ENCODE measurements at regions not wholly inside any gene's neighbourhood (a gene's known extent, or its start where the extent isn't known, plus 50 kb on each side); places are given as distances from the start of the nearest gene placed in this dataset.

DNA sequence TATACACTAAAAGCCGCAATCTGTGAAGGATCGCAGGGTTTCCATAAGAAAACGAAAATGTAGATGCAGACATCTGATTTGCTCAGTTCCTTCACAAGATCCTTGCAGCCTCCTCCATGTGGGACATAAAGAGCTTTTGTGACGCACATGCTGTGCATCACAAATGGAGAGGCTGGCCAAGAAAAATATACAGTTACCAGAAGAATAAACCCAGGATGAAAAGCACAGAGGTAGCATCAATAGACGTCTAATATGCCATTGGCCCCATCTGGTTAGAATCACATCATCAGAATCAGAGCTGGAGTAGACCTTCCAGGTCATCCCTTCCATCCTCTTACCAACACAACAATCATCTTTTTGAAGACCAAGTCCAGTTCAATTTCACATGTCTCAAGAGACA lies 517.4 kb downstream of the RAB28 start:
- DNase-seq (ENCODE audit: low read depth), result no peak
- H3K4me3 ChIP-seq (ENCODE audit: control insufficient read depth, low read depth, low read length), result no peak overlapping the region
- TF ChIP-seq, protein P1, sequence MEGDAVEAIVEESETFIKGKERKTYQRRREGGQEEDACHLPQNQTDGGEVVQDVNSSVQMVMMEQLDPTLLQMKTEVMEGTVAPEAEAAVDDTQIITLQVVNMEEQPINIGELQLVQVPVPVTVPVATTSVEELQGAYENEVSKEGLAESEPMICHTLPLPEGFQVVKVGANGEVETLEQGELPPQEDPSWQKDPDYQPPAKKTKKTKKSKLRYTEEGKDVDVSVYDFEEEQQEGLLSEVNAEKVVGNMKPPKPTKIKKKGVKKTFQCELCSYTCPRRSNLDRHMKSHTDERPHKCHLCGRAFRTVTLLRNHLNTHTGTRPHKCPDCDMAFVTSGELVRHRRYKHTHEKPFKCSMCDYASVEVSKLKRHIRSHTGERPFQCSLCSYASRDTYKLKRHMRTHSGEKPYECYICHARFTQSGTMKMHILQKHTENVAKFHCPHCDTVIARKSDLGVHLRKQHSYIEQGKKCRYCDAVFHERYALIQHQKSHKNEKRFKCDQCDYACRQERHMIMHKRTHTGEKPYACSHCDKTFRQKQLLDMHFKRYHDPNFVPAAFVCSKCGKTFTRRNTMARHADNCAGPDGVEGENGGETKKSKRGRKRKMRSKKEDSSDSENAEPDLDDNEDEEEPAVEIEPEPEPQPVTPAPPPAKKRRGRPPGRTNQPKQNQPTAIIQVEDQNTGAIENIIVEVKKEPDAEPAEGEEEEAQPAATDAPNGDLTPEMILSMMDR (IDR thresholded peaks at IDR 0.05; ENCODE audit: control insufficient read depth, insufficient read depth, low read depth, low read length, missing control alignments), result no peak

DNA sequence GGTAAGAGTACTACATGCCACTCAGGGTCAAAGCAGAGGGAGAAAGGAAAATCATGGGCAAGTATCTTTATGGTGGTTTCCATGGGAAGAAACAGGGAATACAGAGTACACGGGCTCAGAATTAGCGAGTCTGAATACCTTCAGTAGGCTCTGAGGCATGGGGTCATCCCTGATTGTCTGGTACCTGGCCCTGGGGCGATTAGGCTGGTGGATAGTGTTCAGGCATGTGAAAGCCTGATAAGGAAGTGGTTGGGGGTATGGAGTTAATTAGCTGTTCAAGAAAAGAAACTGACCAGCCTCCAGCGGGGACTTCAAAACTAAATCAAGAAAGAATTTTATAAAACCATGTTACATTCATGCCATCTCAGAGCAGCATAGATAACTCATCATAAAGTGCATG lies 518.8 kb downstream of the RAB28 start:
- H3K4me3 ChIP-seq (ENCODE audit: control insufficient read depth, low read depth, low read length), result no peak overlapping the region
- no peak for DNase-seq (ENCODE audit: low read depth)
- TF ChIP-seq, protein P1 (IDR thresholded peaks at IDR 0.05; ENCODE audit: control insufficient read depth, insufficient read depth, low read depth, low read length, missing control alignments), result no peak

DNA sequence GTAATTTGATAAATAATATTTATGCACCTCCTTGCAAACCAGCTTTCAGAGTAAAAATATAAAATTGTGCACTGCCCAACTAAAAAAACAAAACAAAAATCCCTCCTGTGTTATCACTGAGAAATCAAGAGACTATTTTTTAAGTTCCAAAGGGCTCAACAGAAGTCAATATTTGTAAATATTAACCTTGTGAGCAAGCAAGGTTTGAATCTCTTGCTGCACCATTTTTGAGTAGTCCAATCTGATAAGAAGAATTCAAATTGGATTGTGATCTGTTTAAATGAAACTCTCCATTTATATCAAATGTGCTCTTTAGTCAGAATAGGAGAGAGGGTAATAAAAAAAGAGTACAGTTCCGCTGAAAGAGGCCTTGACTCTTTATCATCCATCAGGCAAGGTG lies 520.2 kb downstream of the RAB28 start:
- DNase-seq (ENCODE audit: low read depth), result no peak
- no peak overlapping the region for H3K4me3 ChIP-seq (ENCODE audit: control insufficient read depth, low read depth, low read length)
- TF ChIP-seq, protein P1 (IDR thresholded peaks at IDR 0.05; ENCODE audit: control insufficient read depth, insufficient read depth, low read depth, low read length, missing control alignments), result no peak

DNA sequence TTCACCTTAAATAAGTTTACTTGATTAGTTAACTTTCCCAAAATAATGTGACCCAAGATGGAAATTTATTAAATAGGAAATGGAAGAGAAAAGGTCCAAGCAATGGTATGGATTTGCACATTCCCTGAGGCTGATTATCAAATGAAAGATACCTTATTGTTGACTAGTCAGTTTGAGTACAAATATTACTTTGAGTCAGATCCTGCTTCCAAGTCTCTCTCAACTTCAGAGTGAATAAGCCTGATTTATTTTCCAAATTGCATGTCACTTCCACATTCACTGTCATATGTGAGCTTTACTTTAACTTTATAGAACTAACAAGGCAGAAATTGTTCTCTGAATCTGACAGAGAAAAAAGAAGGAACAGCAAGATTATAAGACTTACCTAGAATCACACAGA lies 520.8 kb downstream of the RAB28 start:
- DNase-seq (ENCODE audit: low read depth), result no peak
- TF ChIP-seq, protein P1 (IDR thresholded peaks at IDR 0.05; ENCODE audit: control insufficient read depth, insufficient read depth, low read depth, low read length, missing control alignments), result no peak

DNA sequence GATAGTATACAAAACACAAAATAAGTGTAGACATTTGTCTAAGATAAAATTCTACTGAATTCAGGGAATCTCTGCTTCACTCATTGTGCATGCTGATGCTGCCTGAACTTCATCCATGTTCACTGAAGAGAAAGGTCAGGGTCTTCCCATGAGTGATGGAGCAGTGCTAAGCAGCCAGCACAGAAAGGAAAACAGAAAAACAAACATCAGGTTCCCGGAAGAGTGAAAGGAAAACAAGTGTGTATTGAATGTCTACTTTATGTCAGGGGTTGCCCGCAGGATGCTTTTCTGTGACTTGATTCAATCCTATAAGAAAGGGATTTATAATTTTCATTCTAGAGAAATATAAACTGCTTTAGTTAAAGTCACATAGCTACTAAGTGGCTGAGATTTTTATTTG lies 522.4 kb downstream of the RAB28 start:
- DNase-seq (ENCODE audit: low read depth), result no peak
- H3K4me3 ChIP-seq (ENCODE audit: control insufficient read depth, low read depth, low read length), result no peak overlapping the region
- TF ChIP-seq, protein P1 (IDR thresholded peaks at IDR 0.05; ENCODE audit: control insufficient read depth, insufficient read depth, low read depth, low read length, missing control alignments), result no peak

More for the DNA sequence above, 520.8 kb downstream of the RAB28 start:
- H3K4me3 ChIP-seq (ENCODE audit: control insufficient read depth, low read depth, low read length), result no peak overlapping the region

DNA sequence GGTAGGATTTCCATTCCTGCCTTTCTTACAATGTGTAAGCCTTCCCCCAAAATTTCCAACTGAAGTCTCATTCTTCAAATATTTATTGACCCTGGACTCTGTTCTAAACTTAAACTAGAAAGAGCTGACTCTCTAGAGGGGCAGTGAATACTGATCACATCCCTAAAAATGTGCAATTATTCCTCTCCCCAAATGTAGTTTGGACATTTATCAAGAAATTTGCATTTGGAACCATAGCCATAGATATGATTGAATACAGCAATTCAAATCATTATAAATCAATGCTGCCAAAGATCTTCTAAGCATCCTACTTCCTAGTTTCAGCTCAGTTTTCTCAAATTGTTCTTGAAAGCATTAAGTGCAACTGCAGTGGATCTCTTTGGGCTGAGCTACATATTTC lies 525.7 kb downstream of the RAB28 start:
- H3K4me3 ChIP-seq (ENCODE audit: control insufficient read depth, low read depth, low read length), result no peak overlapping the region
- DNase-seq (ENCODE audit: low read depth), result no peak
- TF ChIP-seq, protein P1 (IDR thresholded peaks at IDR 0.05; ENCODE audit: control insufficient read depth, insufficient read depth, low read depth, low read length, missing control alignments), result no peak

DNA sequence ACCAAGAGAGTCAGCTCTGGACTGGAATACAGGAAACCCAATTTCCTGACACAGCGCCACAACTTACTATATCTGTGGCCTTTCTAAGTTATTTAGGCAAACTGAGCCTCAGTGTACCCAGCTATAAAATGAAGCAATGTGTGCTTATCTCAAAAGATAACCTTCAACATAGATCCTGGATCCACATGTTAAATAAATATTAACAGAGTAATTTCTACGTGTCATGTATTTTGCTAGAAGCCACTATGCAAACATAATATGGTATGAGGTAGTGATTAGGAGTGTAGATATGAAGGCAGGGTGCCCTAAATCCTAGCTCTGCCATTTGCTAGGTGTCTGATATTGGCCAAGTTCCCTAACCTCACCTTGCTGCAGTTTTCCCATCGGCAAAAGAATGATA lies 527.0 kb downstream of the RAB28 start:
- no peak overlapping the region for H3K4me3 ChIP-seq (ENCODE audit: control insufficient read depth, low read depth, low read length)
- TF ChIP-seq, protein P1 (IDR thresholded peaks at IDR 0.05; ENCODE audit: control insufficient read depth, insufficient read depth, low read depth, low read length, missing control alignments), result no peak
- no peak for DNase-seq (ENCODE audit: low read depth)
